SK-N-SH (cell line): ENCODE measurements at regions not wholly inside any gene's neighbourhood (a gene's known extent, or its start where the extent isn't known, plus 50 kb on each side); places are given as distances from the start of the nearest gene placed in this dataset.

Experiments used
- ELF1 ChIP-seq: IDR thresholded peaks from 2 replicates; pipeline ENCODE4 v1.4.0; 2012
- EP300 ChIP-seq, 2 experiments: IDR thresholded peaks; 2 replicates each; pipeline versions ENCODE4 v1.4.0 to v1.6.1; 2012; ENCODE audit warnings: borderline replicate concordance in 1 of 2, low read depth in 1 of 2, low read length in 1 of 2
- IRF3 ChIP-seq: fragments of 150-350 bp; IDR thresholded peaks from 2 replicates; pipeline ENCODE4 v1.6.1; 2016; ENCODE audit warnings: mild to moderate bottlenecking, low read depth, low read length
- JUND ChIP-seq: IDR thresholded peaks from 2 replicates; pipeline ENCODE4 v1.4.0; 2012
- NFIC ChIP-seq: IDR thresholded peaks from 2 replicates; pipeline ENCODE4 v1.4.0; 2012; ENCODE audit warnings: borderline replicate concordance
- POLR2AphosphoS5 ChIP-seq: IDR thresholded peaks from 2 replicates; pipeline ENCODE4 v1.6.1; 2012; ENCODE audit warnings: low read depth, low read length
- RFX5 ChIP-seq: IDR thresholded peaks from 2 replicates; pipeline ENCODE4 v1.6.1; 2012; ENCODE audit warnings: mild to moderate bottlenecking, improper control_type of control experiment, low read length
- SMC3 ChIP-seq: IDR thresholded peaks from 2 replicates; pipeline ENCODE4 v1.6.1; 2012; ENCODE audit warnings: low read depth, low read length, improper control_type of control experiment
- TEAD4 ChIP-seq: IDR thresholded peaks from 2 replicates; pipeline ENCODE4 v1.4.0; 2012; ENCODE audit warnings: mild to moderate bottlenecking, borderline replicate concordance; ENCODE audit not compliant: insufficient read depth
- TF ChIP-seq, protein P1 (sequence below): fragments of 200-600 bp; sonication (generic); IDR thresholded peaks from 2 replicates; pipeline ENCODE4 v1.6.1; 2017; ENCODE audit warnings: antibody characterized with exemption, mild to moderate bottlenecking, moderate library complexity
- TF ChIP-seq, protein P2 (sequence below): IDR thresholded peaks from 2 replicates; pipeline ENCODE4 v1.4.0; 2012; ENCODE audit warnings: low read depth
- TF ChIP-seq, protein P3 (sequence below): IDR thresholded peaks from 2 replicates; pipeline ENCODE4 v1.6.1; 2012; ENCODE audit warnings: mild to moderate bottlenecking, low read depth, low read length, moderate library complexity
- TF ChIP-seq, protein P4 (sequence below): IDR thresholded peaks from 2 replicates; pipeline ENCODE4; 2012

- no peak for TF ChIP-seq IRF3
- TF ChIP-seq TEAD4, result no peak
- TF ChIP-seq, protein P1, sequence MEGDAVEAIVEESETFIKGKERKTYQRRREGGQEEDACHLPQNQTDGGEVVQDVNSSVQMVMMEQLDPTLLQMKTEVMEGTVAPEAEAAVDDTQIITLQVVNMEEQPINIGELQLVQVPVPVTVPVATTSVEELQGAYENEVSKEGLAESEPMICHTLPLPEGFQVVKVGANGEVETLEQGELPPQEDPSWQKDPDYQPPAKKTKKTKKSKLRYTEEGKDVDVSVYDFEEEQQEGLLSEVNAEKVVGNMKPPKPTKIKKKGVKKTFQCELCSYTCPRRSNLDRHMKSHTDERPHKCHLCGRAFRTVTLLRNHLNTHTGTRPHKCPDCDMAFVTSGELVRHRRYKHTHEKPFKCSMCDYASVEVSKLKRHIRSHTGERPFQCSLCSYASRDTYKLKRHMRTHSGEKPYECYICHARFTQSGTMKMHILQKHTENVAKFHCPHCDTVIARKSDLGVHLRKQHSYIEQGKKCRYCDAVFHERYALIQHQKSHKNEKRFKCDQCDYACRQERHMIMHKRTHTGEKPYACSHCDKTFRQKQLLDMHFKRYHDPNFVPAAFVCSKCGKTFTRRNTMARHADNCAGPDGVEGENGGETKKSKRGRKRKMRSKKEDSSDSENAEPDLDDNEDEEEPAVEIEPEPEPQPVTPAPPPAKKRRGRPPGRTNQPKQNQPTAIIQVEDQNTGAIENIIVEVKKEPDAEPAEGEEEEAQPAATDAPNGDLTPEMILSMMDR, result no peak
- TF ChIP-seq JUND, result no peak
- TF ChIP-seq, protein P2, sequence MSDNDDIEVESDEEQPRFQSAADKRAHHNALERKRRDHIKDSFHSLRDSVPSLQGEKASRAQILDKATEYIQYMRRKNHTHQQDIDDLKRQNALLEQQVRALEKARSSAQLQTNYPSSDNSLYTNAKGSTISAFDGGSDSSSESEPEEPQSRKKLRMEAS, result no peak
- TF ChIP-seq SMC3, result no peak
- no peak for TF ChIP-seq ELF1
- no peak for TF ChIP-seq POLR2AphosphoS5
- no peak for TF ChIP-seq EP300 (IDR thresholded peaks at IDR 0.05; ENCODE audit: borderline replicate concordance in 1 of 2, low read depth in 1 of 2, low read length in 1 of 2)
- TF ChIP-seq, protein P3, sequence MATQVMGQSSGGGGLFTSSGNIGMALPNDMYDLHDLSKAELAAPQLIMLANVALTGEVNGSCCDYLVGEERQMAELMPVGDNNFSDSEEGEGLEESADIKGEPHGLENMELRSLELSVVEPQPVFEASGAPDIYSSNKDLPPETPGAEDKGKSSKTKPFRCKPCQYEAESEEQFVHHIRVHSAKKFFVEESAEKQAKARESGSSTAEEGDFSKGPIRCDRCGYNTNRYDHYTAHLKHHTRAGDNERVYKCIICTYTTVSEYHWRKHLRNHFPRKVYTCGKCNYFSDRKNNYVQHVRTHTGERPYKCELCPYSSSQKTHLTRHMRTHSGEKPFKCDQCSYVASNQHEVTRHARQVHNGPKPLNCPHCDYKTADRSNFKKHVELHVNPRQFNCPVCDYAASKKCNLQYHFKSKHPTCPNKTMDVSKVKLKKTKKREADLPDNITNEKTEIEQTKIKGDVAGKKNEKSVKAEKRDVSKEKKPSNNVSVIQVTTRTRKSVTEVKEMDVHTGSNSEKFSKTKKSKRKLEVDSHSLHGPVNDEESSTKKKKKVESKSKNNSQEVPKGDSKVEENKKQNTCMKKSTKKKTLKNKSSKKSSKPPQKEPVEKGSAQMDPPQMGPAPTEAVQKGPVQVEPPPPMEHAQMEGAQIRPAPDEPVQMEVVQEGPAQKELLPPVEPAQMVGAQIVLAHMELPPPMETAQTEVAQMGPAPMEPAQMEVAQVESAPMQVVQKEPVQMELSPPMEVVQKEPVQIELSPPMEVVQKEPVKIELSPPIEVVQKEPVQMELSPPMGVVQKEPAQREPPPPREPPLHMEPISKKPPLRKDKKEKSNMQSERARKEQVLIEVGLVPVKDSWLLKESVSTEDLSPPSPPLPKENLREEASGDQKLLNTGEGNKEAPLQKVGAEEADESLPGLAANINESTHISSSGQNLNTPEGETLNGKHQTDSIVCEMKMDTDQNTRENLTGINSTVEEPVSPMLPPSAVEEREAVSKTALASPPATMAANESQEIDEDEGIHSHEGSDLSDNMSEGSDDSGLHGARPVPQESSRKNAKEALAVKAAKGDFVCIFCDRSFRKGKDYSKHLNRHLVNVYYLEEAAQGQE, result no peak
- TF ChIP-seq, protein P4, sequence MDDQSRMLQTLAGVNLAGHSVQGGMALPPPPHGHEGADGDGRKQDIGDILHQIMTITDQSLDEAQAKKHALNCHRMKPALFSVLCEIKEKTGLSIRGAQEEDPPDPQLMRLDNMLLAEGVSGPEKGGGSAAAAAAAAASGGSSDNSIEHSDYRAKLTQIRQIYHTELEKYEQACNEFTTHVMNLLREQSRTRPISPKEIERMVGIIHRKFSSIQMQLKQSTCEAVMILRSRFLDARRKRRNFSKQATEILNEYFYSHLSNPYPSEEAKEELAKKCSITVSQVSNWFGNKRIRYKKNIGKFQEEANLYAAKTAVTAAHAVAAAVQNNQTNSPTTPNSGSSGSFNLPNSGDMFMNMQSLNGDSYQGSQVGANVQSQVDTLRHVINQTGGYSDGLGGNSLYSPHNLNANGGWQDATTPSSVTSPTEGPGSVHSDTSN, result no peak
- TF ChIP-seq RFX5, result no peak
- TF ChIP-seq NFIC, result no peak
Observed at GRCh38 chr20:24106150-24106800, 117.7 kb upstream of the GGTLC1 start.
